ENCODE measurements at regions not wholly inside any gene's neighbourhood (a gene's known extent, or its start where the extent isn't known, plus 50 kb on each side); places are given as distances from the start of the nearest gene placed in this dataset.

GRCh38 chr16:49049644-49050043 lies 232.0 kb downstream of the CBLN1 start:
- 87% methylated on average over 3 of the region's 3 CpGs for WGBS
- DNase-seq (ENCODE audit: low spot score): no peak
- no peak overlapping the region for H3K9ac ChIP-seq (ENCODE audit: low read depth in 1 of 2, low read length in 2 of 2)
- TF ChIP-seq HNF4A (conservative IDR thresholded peaks at IDR 0.05) (no peak), YY1 (IDR thresholded peaks at IDR 0.05) (no peak), RXRA (IDR thresholded peaks at IDR 0.05) (no peak), HNF4G (IDR thresholded peaks at IDR 0.05) (no peak), JUND (IDR thresholded peaks at IDR 0.05) (no peak), EGR1 (IDR thresholded peaks at IDR 0.05; ENCODE audit: low read depth in 2 of 2) (no peak), MAX (IDR thresholded peaks at IDR 0.05) (no peak), CTCF (IDR thresholded peaks at IDR 0.05; ENCODE audit: low read depth, low read length, missing input control) (no peak), SP1 (IDR thresholded peaks at IDR 0.05) (no peak), FOXA2 (IDR thresholded peaks at IDR 0.05) (no peak), FOXA1 (IDR thresholded peaks at IDR 0.05) (no peak)
- H3K27me3 ChIP-seq (ENCODE audit: control insufficient read depth in 4 of 4, insufficient read depth in 4 of 4, low read length in 3 of 4): no peaks in the 10 kb centered on the region
- no peak overlapping the region for H3K4me3 ChIP-seq (ENCODE audit: low read depth in 1 of 3, low read length in 3 of 3)
- H3K27ac ChIP-seq (ENCODE audit: low read depth in 1 of 2, low read length in 2 of 2): no peak overlapping the region
- no peaks in the 10 kb centered on the region for H3K36me3 ChIP-seq (ENCODE audit: control insufficient read depth in 4 of 4, insufficient read depth in 3 of 4, low read depth in 1 of 4, low read length in 3 of 4)
- H3K4me1 ChIP-seq (ENCODE audit: control insufficient read depth in 4 of 4, insufficient read depth in 4 of 4, low read length in 3 of 4): no peaks in the 10 kb centered on the region
- H3K9me3 ChIP-seq (ENCODE audit: control insufficient read depth in 4 of 4, low read length in 3 of 4): no peaks in the 10 kb centered on the region

GRCh38 chr16:49049191-49049590 lies 232.4 kb downstream of the CBLN1 start:
- DNase-seq (ENCODE audit: low spot score): no peak
- no peak for TF ChIP-seq YY1 (IDR thresholded peaks at IDR 0.05)
- TF ChIP-seq CTCF (IDR thresholded peaks at IDR 0.05; ENCODE audit: low read depth, low read length, missing input control): no peak
- TF ChIP-seq RAD21 (IDR thresholded peaks at IDR 0.05): no peak
- TF ChIP-seq RXRA (IDR thresholded peaks at IDR 0.05): no peak
- no peak for TF ChIP-seq HNF4A (conservative IDR thresholded peaks at IDR 0.05)
- no peak for TF ChIP-seq JUND (IDR thresholded peaks at IDR 0.05)
- TF ChIP-seq REST (IDR thresholded peaks at IDR 0.05): no peak
- TF ChIP-seq HNF4G (IDR thresholded peaks at IDR 0.05): no peak
- TF ChIP-seq FOXA1 (IDR thresholded peaks at IDR 0.05): no peak
- TF ChIP-seq MAX (IDR thresholded peaks at IDR 0.05): no peak
- TF ChIP-seq EGR1 (IDR thresholded peaks at IDR 0.05; ENCODE audit: low read depth in 2 of 2): no peak
- TF ChIP-seq GABPA (IDR thresholded peaks at IDR 0.05 in 1 of 2, conservative IDR thresholded peaks at IDR 0.05 in 1 of 2): no peak
- TF ChIP-seq NR2F2 (IDR thresholded peaks at IDR 0.05): no peak
- TF ChIP-seq ATF3 (IDR thresholded peaks at IDR 0.05): no peak
- TF ChIP-seq SP1 (IDR thresholded peaks at IDR 0.05): no peak
- H3K36me3 ChIP-seq (ENCODE audit: control insufficient read depth in 4 of 4, insufficient read depth in 3 of 4, low read depth in 1 of 4, low read length in 3 of 4): no peaks in the 10 kb centered on the region
- H3K27me3 ChIP-seq (ENCODE audit: control insufficient read depth in 4 of 4, insufficient read depth in 4 of 4, low read length in 3 of 4): no peaks in the 10 kb centered on the region
- no peaks in the 10 kb centered on the region for H3K9me3 ChIP-seq (ENCODE audit: control insufficient read depth in 4 of 4, low read length in 3 of 4)
- H3K4me3 ChIP-seq (ENCODE audit: low read depth in 1 of 3, low read length in 3 of 3): no peak overlapping the region
- H3K27ac ChIP-seq (ENCODE audit: low read depth in 1 of 2, low read length in 2 of 2): no peak overlapping the region
- no peak overlapping the region for H3K9ac ChIP-seq (ENCODE audit: low read depth in 1 of 2, low read length in 2 of 2)
- 68% methylated on average over 6 of the region's 6 CpGs for WGBS
- H3K4me1 ChIP-seq (ENCODE audit: control insufficient read depth in 4 of 4, insufficient read depth in 4 of 4, low read length in 3 of 4): no peaks in the 10 kb centered on the region
